ENCODE measurements at regions not wholly inside any gene's neighbourhood (a gene's known extent, or its start where the extent isn't known, plus 50 kb on each side); places are given as distances from the start of the nearest gene placed in this dataset.

DNA sequence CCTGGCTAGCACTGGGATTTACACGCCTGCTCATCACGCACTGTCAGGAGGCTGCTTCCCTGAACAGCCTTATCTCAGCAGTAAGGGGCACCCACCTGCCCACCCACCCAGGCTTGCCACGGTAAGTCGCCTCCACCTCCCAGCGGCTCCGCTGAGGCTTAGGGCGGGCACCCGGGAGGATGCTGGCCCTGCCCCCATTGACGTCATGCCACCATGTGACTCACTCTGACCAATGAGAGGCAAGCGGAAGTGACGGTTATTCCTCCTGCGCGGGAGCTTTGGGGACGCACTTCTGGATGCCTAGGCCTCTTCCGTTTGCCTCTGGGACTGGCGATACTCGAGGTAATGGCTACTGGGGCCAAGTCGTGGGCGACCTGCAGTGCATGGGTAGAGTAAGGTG, 256.8 kb downstream of the QKI start:
- TF ChIP-seq, protein P1, sequence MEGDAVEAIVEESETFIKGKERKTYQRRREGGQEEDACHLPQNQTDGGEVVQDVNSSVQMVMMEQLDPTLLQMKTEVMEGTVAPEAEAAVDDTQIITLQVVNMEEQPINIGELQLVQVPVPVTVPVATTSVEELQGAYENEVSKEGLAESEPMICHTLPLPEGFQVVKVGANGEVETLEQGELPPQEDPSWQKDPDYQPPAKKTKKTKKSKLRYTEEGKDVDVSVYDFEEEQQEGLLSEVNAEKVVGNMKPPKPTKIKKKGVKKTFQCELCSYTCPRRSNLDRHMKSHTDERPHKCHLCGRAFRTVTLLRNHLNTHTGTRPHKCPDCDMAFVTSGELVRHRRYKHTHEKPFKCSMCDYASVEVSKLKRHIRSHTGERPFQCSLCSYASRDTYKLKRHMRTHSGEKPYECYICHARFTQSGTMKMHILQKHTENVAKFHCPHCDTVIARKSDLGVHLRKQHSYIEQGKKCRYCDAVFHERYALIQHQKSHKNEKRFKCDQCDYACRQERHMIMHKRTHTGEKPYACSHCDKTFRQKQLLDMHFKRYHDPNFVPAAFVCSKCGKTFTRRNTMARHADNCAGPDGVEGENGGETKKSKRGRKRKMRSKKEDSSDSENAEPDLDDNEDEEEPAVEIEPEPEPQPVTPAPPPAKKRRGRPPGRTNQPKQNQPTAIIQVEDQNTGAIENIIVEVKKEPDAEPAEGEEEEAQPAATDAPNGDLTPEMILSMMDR (IDR thresholded peaks at IDR 0.05) = no peak
- H3K27me3 Mint-ChIP-seq (ENCODE audit: low read depth) = no peaks in the 10 kb centered on the region
- H3K4me1 Mint-ChIP-seq (ENCODE audit: low read depth) = peaks cover 9% of the 10 kb centered on the region
- no peak overlapping the region for H3K27ac Mint-ChIP-seq (ENCODE audit: unreplicated experiment)
- H3K36me3 Mint-ChIP-seq (ENCODE audit: low read depth) = peaks cover 1% of the 10 kb centered on the region
- no peak for DNase-seq (ENCODE audit: low spot score)
- peaks cover 6% of the 10 kb centered on the region for H3K9me3 Mint-ChIP-seq (ENCODE audit: low read depth)
- no peak overlapping the region for H3K4me3 Mint-ChIP-seq (ENCODE audit: unreplicated experiment)

DNA sequence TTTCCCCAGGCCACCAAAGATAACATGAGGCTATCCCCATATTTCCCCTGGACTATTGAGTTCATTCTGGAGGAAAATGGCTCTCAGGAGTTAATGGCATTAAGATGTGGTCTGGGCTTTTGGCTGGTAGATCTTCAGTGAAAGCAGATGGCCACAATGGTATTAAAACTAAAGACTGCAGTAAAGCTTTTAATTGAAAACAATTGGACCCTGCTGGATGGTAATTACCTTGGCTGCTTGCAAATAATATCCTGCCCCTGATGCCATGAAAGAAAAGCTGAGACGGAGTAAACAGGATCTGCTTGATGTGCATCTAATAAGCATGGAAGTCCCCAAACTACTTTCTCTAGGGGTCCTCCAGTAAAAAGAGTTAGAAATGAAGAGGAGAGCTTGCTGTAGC, 255.8 kb downstream of the QKI start:
- Mint-ChIP-seq H3K4me1 (ENCODE audit: low read depth) (peaks cover 9% of the 10 kb centered on the region), H3K36me3 (ENCODE audit: low read depth) (peaks cover 1% of the 10 kb centered on the region), H3K9me3 (ENCODE audit: low read depth) (peaks cover 3% of the 10 kb centered on the region), H3K4me3 (ENCODE audit: unreplicated experiment) (no peak overlapping the region), H3K27me3 (ENCODE audit: low read depth) (no peaks in the 10 kb centered on the region), H3K27ac (ENCODE audit: unreplicated experiment) (no peak overlapping the region)
- no peak for DNase-seq (ENCODE audit: low spot score)
- TF ChIP-seq, protein P1 (IDR thresholded peaks at IDR 0.05) = no peak

DNA sequence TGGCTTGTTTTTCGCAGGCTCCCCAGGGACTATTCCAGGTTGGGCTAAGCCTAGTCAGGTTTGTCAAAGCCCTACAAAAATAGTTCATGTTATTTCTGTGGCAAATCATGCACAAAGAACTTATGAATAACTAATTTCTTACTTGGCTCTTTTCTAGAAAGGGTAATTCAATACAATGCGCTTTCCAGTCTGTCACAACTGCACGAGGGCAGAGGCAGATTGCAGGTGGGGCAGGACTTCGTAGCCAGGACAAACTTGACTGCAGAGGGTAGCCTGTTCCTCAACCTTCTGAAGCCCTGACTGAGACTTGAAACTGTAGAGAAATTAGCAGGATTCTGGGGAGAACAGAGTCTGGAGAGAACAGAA, 253.5 kb downstream of the QKI start:
- Mint-ChIP-seq H3K27me3 (ENCODE audit: low read depth) (no peaks in the 10 kb centered on the region), H3K4me3 (ENCODE audit: unreplicated experiment) (no peak overlapping the region), H3K4me1 (ENCODE audit: low read depth) (peaks cover 9% of the 10 kb centered on the region), H3K9me3 (ENCODE audit: low read depth) (no peaks in the 10 kb centered on the region), H3K36me3 (ENCODE audit: low read depth) (no peaks in the 10 kb centered on the region), H3K27ac (ENCODE audit: unreplicated experiment) (no peak overlapping the region)
- TF ChIP-seq, protein P1 (IDR thresholded peaks at IDR 0.05) = no peak
- no peak for DNase-seq (ENCODE audit: low spot score)

DNA sequence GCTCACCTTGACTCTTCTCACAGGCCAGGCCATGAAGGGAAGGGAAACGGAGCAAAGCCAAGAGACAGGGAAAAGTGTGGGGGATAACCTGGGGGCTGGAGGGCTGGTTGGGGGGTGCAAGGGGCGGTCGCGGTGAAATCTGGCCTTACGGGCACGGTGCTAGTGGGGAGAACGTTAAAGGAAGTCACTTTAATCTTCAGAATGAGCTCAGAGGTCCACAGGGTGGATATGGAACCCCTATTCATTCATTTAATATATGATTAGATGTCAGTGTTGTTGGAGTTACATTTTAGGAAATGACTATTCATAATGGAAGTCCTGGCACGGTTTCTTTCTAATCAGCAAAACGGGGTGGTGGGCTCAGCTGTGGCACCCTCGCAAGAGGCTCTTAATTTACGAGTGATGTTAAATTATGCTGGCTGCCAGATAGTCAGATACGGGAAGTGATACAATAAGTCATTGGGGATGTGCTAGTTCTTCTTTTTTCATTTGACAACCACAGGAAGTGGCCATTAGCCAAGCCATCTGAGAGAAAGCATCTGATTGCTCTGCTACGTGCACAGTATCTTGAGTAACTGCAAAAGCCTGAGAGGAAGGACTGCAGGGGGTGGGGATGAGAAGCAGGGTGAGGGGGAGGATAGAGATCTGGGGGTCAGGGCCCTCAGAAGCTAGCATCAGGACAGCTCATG, 253.0 kb downstream of the QKI start:
- Mint-ChIP-seq H3K36me3 (ENCODE audit: low read depth) (no peaks in the 10 kb centered on the region), H3K4me3 (ENCODE audit: unreplicated experiment) (no peak overlapping the region), H3K4me1 (ENCODE audit: low read depth) (peaks cover 9% of the 10 kb centered on the region), H3K27ac (ENCODE audit: unreplicated experiment) (peak overlapping the region; percentile 25), H3K9me3 (ENCODE audit: low read depth) (no peaks in the 10 kb centered on the region), H3K27me3 (ENCODE audit: low read depth) (no peaks in the 10 kb centered on the region)
- TF ChIP-seq, protein P1 (IDR thresholded peaks at IDR 0.05) = no peak
- DNase-seq (ENCODE audit: low spot score) = no peak

DNA sequence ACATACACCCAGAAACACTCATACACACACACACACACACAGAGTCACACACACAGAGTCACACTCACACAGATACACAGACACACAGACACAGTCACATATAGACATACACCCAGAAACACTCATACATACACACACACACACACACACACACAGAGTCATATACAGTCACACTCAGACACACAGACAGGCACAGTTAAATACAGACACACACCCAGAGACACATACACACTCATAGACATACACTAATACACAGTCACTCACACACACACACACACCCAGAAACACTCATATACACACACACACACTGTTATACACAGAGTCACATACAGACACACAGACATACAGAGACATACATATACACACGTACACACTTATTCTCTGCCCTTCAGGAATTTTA, 250.9 kb downstream of the QKI start:
- Mint-ChIP-seq H3K27ac (ENCODE audit: unreplicated experiment) (no peak overlapping the region), H3K9me3 (ENCODE audit: low read depth) (no peaks in the 10 kb centered on the region), H3K4me1 (ENCODE audit: low read depth) (peaks cover 9% of the 10 kb centered on the region), H3K27me3 (ENCODE audit: low read depth) (peaks cover 1% of the 10 kb centered on the region), H3K4me3 (ENCODE audit: unreplicated experiment) (no peak overlapping the region), H3K36me3 (ENCODE audit: low read depth) (no peaks in the 10 kb centered on the region)
- no peak for DNase-seq (ENCODE audit: low spot score)
- TF ChIP-seq, protein P1 (IDR thresholded peaks at IDR 0.05) = no peak
